GM18517 (cell line): ENCODE measurements at regions not wholly inside any gene's neighbourhood (a gene's known extent, or its start where the extent isn't known, plus 50 kb on each side); places are given as distances from the start of the nearest gene placed in this dataset.
"Not testable (repeated sequence)": the region's sequence is repeated elsewhere in the genome, so short reads cannot be mapped to it uniquely, and the experiment has no call there.

ENCODE experiments used
- ATAC-seq: cut with Tn5 transposase; IDR thresholded peaks from one replicate; pipeline ENCODE4 v1.9.1; 2021; ENCODE audit warnings: mild to moderate bottlenecking, moderate library complexity; ENCODE audit not compliant: unreplicated experiment

DNA sequence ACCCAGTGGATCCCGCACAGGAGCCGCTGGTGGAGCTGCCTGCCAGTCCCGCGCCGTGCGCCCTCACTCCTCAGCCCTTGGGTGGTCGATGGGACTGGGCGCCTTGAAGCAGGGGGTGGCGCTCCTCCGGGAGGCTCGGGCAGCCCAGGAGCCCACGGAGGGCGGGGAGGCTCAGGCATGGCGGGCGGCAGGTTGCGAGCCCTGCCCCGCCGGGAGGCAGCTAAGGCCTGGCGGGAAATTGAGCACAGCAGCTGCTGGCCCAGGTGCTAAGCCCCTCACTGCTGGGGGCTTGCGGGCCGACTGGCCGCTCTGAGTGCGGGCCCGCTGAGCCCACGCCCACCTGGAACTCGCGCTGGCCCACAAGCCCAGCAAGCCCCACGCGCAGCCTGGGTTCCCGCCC is 127.1 kb upstream of the TMEM164 start:
- no peak for ATAC-seq

DNA sequence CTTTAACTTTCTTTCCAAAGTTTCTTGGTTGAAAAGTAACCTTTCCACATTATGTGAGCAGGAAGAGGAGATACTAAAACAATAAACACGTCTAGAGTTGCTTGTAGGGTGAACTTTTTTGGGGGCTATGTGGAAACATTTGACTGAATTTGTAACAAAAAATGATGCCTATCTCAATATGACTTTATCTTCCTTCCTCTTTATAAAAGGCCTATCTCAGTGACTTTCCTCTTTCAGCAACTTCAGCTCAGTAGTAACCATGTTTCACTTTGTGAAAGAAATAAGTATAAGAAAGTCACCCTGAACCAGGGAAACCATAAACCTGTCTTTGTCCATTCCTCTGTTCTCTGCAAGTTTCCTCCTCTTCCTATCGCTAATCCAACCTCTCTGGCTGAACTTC is 124.7 kb upstream of the TMEM164 start:
- no peak for ATAC-seq

DNA sequence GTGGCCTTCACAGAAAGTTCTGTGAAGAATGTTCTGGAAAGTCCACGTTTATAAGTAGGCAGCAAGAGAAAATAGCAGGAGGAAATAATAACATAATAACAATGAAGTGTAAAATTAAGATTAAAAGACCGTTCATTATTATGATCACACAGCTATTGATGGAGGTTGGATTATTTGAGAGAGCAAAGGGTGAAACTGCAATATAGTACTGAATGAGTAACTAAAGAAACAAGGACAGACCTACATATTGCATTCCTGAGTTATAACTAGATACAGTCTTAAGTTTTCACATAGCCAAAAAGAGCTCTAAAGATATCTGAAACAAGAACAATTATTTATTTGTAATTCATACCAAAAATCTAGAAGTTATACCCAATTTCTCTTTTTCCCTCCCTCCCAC is 122.9 kb upstream of the TMEM164 start:
- ATAC-seq, result no peak

DNA sequence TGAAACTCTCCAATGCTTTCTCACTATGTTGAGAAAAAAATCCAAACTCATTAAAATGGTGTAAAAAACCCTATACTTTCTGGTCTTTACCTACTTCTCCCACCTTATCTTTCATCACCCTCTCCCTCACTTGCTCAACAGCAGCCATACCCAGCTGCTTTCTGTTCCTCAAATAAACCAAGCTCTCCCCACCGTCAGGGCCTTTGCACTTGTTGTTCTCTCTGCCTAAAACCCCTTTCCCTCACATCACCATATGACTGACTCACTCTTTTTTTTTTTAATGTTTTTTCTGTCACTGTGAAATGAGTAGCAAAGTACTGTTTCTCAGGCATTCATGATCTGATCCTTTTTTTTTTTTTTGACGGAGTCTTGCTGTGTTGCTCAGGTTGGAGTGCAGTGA is 122.3 kb upstream of the TMEM164 start:
- peak; percentile 95 for ATAC-seq

DNA sequence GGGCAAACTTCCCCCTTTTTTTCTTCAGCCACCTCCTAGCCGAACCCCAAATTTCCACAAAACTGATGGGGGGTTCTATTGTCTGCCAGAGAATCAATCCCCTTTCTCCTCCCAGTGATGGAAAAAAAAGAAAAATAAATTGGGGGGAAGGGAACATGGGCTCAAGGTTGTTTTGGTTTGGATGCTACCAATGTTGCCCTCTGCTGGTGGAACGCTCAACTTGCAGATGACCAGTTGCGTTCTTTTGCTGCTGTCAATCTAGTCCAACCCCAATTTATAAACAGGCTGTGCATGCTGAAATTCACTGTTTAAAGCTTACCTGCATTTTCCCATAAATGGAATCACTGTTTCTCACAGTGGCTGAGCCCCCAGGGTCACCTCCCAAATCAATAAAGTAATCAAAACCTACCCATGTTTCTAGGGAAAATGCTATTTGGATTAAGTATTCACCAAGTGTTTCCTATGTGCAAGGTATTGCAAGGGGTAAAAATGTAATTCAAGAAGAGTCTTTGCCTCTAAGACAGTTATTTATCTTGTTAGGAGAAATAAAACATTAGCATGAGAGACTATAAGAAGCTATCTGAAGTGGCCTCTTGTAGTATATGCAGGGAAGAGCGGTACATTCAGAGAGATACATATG is 116.7 kb upstream of the TMEM164 start:
- no peak for ATAC-seq

DNA sequence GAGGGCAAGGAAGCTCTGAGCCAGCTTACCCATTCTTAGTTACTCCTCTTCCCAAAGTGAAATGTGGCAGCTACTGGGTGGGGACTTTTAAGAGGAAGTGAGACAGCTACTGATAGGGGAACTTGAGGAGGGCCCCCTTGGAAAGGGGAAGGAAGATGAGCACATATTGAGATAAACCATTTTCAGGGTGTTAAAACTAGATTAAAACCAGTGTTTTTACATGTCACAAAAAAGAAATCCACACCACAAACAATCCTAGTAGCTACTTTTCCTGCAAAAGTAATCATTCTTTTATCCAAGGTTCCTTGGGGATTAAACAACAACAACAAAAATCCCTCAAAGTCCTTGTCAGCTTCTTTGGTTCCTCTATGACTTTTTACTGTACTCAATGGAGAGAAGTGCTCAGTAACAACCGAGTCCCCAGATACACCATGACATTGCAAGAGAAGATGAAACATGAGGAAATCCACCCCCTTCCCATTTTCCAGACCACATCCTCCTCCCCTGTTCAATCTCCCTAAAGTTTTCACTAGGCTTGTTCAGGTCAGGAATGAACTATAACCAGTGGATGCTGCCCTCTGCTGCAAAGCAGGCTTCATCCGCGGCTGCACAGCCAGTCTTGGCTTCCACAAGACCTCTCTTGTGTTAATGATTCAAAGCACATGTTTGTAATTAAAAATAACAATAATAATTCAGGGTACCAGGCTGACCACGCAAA is 113.5 kb upstream of the TMEM164 start:
- no peak for ATAC-seq

DNA sequence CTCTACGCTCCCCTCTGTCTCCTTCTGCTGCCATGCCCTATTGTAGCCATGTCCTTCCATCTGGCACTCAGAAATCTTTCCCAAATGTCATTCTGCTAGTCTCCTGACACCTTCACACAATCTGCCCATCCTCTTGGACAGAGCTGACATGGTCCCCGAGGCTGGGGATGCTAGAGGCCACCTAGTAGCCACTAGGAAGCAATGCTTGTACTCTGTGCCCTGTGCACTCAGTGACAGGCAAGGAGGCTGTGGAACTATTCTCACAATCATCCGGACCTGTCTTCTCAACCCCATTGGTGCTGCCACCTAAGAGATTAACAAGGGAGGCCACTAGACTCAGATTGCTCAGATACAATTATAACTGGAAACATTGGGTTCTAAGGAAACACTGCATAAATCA is 112.6 kb upstream of the TMEM164 start:
- no peak for ATAC-seq

DNA sequence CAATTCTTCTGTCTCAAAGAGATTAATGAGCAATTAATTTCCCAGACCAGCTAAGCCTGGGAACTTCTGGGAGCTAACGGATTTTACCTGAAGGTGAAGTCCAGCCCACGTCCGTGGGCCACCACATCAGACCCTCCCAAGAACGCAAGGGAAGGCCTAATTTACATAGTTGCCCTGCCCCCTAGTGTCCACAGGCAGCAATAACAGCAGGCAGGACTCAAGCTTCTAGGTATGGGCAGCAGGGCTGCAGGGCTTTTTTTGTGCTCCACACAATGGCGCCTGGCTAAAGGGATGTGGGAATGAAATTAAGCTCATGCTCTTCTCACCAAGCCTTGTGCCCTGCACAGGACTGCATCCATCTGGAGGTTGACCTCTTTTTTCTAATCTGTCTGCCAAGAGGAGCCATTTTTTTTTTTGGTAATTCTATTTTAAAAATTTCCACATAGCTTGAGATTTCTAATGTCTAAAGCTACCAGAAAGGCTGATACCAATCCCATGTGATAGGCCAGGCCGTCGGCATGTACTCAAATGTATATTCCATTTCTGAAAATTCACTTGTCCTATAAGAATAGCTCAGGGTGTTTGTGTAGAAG is 111.9 kb upstream of the TMEM164 start:
- ATAC-seq, result peak; percentile 78

DNA sequence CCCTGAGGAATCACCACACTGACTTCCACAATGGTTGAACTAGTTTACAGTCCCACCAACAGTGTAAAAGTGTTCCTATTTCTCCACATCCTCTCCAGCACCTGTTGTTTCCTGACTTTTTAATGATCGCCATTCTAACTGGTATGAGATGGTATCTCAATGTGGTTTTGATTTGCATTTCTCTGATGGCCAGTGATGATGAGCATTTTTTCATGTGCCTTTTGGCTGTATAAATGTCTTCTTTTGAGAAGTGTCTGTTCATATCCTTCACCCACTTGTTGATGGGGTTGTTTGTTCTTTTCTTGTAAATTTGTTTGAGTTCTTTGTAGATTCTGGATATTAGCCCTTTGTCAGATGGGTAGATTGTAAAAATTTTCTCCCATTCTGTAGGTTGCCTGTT is 106.9 kb upstream of the TMEM164 start:
- ATAC-seq, result not testable (repeated sequence)

DNA sequence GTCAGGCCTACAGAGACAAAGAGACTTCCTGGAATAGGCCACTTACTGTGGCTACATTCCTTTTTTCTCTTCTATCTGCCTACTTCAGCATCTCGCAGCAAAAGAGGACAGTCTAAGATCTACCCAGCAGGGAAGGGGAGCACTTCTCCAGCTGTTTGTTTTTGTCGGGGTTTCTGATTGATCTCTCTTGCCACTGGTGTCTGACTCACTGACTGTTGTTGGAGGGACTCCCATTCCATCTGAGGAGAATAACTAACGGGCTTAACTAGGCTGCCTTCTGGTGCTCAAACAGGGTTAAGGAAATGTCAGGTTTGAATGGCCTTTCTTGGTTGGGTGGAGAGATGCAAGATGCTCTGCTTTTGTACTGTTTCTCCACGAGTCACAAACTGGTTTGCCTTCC is 100.2 kb upstream of the TMEM164 start:
- no peak for ATAC-seq

DNA sequence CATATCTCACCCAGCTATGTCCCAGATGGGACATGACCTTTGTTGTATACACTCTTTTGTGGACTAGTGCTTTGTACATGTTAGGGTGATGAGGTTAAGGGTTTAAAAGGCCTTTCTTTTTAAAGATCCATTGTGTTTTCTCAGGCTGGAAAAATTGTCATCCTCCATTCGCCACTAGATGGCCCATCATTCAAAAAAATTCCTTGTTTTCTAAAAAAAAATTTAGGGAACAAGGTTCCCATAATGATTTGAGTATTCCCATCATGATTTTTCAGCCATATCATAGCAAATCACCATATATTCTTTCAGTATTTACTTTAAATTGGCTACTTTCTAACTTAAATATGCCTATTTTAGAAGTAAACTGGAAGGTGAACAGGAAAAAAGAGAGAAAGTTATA is 91.9 kb upstream of the TMEM164 start:
- ATAC-seq, result no peak

DNA sequence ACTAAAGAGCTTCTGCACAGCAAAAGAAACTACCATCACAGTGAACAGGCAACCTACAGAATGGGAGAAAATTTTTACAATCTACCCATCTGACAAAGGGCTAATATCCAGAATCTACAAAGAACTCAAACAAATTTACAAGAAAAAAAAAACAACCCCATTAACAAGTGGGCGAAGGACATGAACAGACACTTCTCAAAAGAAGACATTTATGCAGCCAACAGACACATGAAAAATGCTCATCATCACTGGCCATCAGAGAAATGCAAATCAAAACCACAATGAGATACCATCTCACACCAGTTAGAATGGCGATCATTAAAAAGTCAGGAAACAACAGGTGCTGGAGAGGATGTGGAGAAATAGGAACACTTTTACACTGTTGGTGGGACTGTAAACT is 89.9 kb upstream of the TMEM164 start:
- ATAC-seq, result not testable (repeated sequence)

DNA sequence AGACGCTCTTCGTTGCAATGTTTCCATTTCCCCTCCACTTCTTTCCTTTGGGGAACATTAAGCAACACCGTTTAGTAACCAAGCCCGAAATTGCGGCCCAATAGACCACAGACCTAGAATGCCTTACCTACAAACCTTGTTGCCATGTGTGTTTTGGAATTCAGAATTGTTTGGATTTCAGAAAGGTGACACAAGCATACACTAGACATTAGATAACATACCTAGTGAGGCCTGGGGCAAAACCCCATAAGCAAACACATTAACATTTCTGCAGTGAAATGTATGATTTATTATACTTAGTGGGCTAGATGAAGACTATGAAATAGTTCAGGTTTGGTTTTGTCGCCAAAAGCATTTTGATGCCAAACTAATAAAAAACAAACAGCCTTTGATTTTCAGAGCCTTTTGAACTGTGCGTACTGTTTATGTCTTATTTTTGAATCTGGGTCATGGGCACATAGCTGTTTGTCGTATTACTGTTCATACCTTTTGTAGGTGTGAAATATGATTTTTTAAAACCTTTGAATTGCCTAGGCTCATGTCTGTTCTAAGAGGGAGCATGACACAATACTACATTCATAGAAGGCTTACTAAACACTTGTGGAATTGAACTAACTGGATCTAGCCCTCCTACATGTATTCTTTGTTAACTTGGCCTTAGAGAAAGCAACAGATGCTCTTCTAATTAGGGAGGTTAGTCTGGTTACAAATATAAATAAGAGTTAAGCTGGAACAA is 88.6 kb upstream of the TMEM164 start:
- ATAC-seq, result no peak

DNA sequence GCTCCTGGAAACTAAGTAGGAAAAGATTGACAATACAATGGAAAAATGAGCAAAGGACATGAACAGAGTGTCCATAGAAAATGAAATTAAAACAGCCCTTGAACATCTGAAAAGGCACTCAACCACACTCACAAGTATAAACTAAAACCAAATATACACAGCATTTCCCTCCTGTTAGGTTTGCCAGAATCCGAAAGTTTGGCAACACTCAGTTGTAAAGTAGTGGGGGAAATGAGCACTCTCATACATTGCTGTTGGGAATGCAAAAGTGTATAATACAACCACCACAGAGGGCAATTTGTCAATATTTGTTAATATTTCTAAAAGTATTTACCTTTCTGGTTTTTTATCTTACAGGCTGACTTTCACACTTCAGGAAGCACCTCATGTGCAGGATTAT is 84.2 kb upstream of the TMEM164 start:
- no peak for ATAC-seq

DNA sequence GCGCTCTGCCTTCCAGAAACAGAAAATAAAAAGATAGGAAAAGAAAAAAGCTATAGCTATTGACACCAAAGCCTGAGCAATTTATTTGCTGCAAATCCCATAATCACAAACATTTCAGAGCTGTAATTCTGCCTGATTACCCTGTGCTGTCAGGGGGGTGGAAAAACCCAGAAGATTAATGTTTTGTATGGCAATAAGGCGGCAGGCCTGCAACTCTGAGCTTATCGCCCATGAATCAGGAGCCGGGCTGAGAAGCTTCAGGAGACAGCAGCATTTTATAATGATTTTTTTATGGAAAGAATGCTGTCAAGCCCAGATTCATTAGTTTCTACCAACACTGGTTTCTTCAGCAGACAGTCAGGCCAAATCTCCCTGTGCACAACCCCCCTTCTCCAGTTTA is 82.6 kb upstream of the TMEM164 start:
- ATAC-seq, result no peak

DNA sequence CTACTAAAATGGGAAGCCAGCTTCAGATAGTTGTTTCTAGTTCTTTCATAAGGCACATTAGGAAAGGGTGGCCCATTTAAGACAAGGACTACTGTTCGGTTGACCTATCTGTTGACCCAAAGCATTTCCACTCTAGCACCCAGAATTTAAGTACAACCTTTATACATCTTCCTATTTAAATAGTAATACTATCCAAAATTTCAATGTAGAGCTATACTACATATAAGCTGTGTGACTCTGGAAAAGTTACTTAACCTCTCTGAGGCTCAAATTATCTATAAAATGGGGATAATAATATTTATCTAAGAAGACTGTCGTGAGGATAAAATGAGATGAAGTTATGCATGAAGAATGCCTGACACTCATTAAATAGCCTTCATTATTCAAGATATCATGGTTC is 82.0 kb upstream of the TMEM164 start:
- ATAC-seq, result no peak

DNA sequence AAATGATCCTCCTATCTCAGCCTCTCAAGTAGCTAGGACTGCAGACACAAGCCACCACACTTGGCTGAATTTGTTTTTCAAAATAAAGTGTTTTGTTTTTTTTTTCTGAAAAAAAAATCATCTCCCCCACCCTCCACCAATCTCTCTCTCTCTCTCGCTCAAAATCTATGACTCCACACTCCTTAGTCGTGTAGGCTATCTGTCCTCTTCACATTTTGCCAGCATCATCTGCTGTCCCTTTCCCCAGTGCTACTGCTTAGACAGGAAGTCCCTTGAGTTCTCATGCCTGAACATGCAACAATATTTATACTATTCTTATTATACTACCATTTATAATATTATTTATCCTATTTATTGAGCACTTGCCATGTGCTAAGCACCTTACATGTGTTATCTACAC is 80.7 kb upstream of the TMEM164 start:
- ATAC-seq, result no peak

DNA sequence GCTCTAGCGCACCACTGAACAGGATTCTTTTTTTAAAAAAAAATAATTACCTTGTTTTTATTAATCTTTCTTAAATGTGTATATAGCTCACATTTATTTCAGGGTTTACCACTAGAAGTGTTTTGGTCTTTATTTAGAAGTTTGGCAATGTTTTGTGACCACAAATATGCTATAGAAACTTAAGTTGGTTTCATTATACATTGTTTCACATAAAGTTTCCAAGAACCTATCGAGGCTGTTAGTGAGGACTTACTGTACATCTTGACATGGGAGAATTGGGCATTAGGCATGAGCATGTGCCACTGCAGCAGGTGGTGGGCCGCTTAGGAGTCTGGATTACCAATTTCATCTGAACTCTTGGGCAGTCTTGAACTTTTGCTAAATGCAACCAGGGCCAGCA is 77.9 kb upstream of the TMEM164 start:
- not testable (repeated sequence) for ATAC-seq

DNA sequence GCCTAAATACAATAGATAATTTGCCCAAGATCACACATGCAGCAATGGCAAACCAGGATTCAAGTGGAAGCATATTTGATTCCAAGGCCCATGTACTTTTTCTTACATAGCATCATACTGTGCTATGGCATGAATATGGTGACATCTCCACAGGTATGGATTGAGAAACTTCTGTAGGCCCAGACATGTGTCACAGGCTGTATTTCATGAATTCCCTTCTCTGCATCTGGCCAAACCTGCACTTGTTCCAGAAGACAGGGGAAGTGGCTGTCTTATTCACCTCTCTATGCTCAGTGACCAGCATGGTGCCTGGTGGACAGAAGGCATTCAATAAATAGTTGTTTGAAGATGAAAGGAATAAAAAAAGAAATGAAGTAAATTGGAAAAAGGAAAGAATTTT is 77.3 kb upstream of the TMEM164 start:
- no peak for ATAC-seq

DNA sequence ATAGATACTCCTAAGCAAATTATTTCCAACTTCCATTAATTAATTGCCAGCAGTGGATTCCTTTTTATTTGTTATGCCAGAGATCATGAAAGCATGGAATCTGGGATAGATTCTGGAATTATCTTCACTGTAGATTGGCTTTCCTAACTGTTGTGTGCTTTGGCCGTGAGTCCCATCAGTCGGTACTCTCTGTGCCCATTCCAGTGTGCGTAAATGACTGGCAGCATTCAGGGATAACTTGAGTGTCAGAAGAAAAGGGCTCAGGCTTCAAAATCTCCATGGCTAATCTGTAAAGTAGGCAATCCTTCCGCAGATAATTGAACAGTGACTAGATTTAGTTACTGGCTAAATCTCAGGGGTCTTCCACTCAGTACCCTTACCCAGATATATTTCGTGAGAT is 76.8 kb upstream of the TMEM164 start:
- ATAC-seq, result no peak

DNA sequence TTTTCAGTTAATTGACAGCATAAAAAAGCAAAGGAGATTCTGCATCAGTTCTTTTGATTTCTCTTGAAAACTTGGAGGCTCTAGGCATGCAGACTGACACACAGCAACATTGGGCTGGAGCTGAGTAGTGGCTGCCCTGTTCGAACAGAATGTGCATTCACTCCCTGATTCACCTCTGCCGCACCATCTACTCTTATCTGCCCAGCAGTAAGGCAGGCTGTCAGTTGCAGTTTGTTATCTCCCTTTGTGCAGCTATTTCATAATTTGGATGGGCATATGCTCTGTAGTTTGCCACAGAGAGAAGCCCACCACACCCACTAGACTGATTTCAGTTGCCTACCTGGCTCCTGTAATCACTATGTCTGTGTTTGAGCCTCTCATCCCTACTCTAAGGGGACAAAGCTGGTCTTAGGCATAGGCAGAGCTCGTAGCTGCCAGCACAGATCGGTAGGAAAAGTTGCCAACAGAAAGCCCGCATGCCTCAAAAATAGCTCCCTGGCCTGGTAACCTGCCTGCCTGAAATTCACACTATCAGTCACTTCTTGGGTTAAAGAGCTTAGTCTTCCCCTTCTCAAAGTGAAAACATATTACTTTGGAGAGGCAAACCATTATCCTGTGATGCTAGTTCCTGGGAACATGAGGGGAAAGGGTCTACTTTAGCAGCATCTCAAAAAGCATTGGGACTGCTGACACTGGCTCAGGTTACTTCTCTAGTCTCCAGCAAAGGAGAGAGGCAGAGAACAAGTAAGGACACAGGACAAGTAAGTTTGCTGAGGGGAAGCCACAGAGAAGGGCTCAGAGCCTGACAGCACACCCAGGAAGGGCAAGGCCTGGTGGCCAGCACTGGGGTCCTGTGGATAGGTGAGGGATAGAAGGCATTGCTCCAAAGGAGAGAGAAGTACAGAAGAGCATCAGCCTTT is 75.9 kb upstream of the TMEM164 start:
- ATAC-seq, result no peak
